IMR-90 (cell line): ENCODE measurements at regions not wholly inside any gene's neighbourhood (a gene's known extent, or its start where the extent isn't known, plus 50 kb on each side); places are given as distances from the start of the nearest gene placed in this dataset.

Experiments used
- ATAC-seq: fragments of 200-7000 bp; cut with Tn5 transposase; 2 replicates; pipeline ENCODE4 v1.9.1; 2020; ENCODE audit warnings: low read depth, mild to moderate bottlenecking, moderate library complexity
- BruUV-seq: library from RNA; stranded (reverse); fragments of 400-500 nt; replicated peaks from 2 replicates; lab custom pipeline; 2021; lab: Mats Ljungman, UMichigan
- CTCF ChIA-PET: fragments of 300-600 bp; formaldehyde crosslinking; extraction: SDS; loops from one replicate; lab custom pipeline; 2021; ENCODE audit warnings: antibody characterized with exemption; lab: Yijun Ruan, JAX
- POLR2A ChIA-PET: fragments of 300-600 bp; sonication (Branson Sonifier 250); formaldehyde crosslinking; loops from one replicate; lab custom pipeline; 2022; ENCODE audit warnings: antibody characterized with exemption; ENCODE audit not compliant: unreplicated experiment; lab: Charles Lee
- DNase-seq: peaks from one replicate; pipeline ENCODE4 v3.0.0; 2013
- H2AFZ ChIP-seq: replicated peaks from 2 replicates; pipeline ENCODE3; 2013; ENCODE audit warnings: low read length, mild to moderate bottlenecking; ENCODE audit not compliant: poor library complexity
- H2AK5ac ChIP-seq: 2 replicates; pipeline ENCODE4 v1.6.1; 2013; ENCODE audit warnings: low read depth, low read length, inconsistent platforms
- H2AK9ac ChIP-seq: replicated peaks from 2 replicates; pipeline ENCODE3; 2013; ENCODE audit warnings: mild to moderate bottlenecking, low read depth, low read length, moderate library complexity; ENCODE audit not compliant: poor library complexity
- H2BK120ac ChIP-seq: 2 replicates; pipeline ENCODE4 v1.6.1; 2013; ENCODE audit warnings: low read depth, low read length, inconsistent platforms
- H2BK15ac ChIP-seq: 3 replicates; pipeline ENCODE4 v1.6.1; 2013; ENCODE audit warnings: low read depth, low read length, inconsistent platforms
- H2BK20ac ChIP-seq: 2 replicates; pipeline ENCODE4 v1.6.1; 2013; ENCODE audit warnings: low read depth, mild to moderate bottlenecking, inconsistent platforms, low read length, moderate library complexity
- H2BK5ac ChIP-seq: 2 replicates; pipeline ENCODE4 v1.6.1; 2013; ENCODE audit warnings: mild to moderate bottlenecking, low read depth, low read length, inconsistent platforms; ENCODE audit not compliant: poor library complexity, severe bottlenecking
- H3K14ac ChIP-seq: replicated peaks from 2 replicates; pipeline ENCODE4 v1.6.1; 2013; ENCODE audit warnings: low read depth, low read length, inconsistent platforms
- H3K18ac ChIP-seq: 2 replicates; pipeline ENCODE4 v1.6.1; 2013; ENCODE audit warnings: low read depth, low read length, control low read depth
- H3K23ac ChIP-seq: 2 replicates; pipeline ENCODE4 v1.6.1; 2013; ENCODE audit warnings: low read depth, low read length, inconsistent platforms
- H3K27ac ChIP-seq: 2 replicates; pipeline ENCODE4 v1.5.1; 2013; ENCODE audit warnings: mild to moderate bottlenecking, control low read depth, low read length; ENCODE audit not compliant: insufficient read depth
- H3K27me3 ChIP-seq: 2 replicates; pipeline ENCODE4 v1.6.1; 2013; ENCODE audit warnings: low read length; ENCODE audit not compliant: control insufficient read depth, insufficient read depth
- H3K36me3 ChIP-seq: 2 replicates; pipeline ENCODE4 v1.6.1; 2013; ENCODE audit warnings: low read length, mixed read lengths; ENCODE audit not compliant: control insufficient read depth, insufficient read depth
- H3K4ac ChIP-seq: 2 replicates; pipeline ENCODE4 v1.6.1; 2013; ENCODE audit warnings: low read depth, low read length, inconsistent platforms
- H3K4me1 ChIP-seq: 2 replicates; pipeline ENCODE4 v1.6.1; 2013; ENCODE audit warnings: low read length, mixed read lengths; ENCODE audit not compliant: control insufficient read depth, insufficient read depth
- H3K4me2 ChIP-seq: 2 replicates; pipeline ENCODE4 v1.6.1; 2013; ENCODE audit warnings: low read depth, mild to moderate bottlenecking, control low read depth, low read length, moderate library complexity
- H3K4me3 ChIP-seq: 2 replicates; pipeline ENCODE4 v1.5.1; 2013; ENCODE audit warnings: low read depth, mild to moderate bottlenecking, control low read depth, low read length, moderate library complexity; ENCODE audit not compliant: insufficient read depth
- H3K56ac ChIP-seq: 2 replicates; pipeline ENCODE4 v1.6.1; 2013; ENCODE audit warnings: low read length, inconsistent platforms; ENCODE audit not compliant: insufficient read depth; ENCODE audit errors: extremely low read depth
- H3K79me1 ChIP-seq, 2 experiments: 2 replicates each; pipeline ENCODE4 v1.6.1; 2013; ENCODE audit warnings: low read length in 2 of 2, inconsistent platforms in 1 of 2, low read depth in 1 of 2
- H3K9ac ChIP-seq: 2 replicates; pipeline ENCODE4 v1.6.1; 2013; ENCODE audit warnings: low read depth, low read length, control low read depth
- H3K9me1 ChIP-seq: 2 replicates; pipeline ENCODE4 v1.6.1; 2013; ENCODE audit warnings: low read length, inconsistent platforms; ENCODE audit not compliant: insufficient read depth
- H3K9me3 ChIP-seq: 2 replicates; pipeline ENCODE4 v1.6.1; 2013; ENCODE audit warnings: low read length; ENCODE audit not compliant: control insufficient read depth, insufficient read depth
- H4K20me1 ChIP-seq: 2 replicates; pipeline ENCODE4 v1.6.1; 2013; ENCODE audit warnings: low read length, inconsistent platforms; ENCODE audit not compliant: insufficient read depth
- H4K5ac ChIP-seq: 2 replicates; pipeline ENCODE4 v1.6.1; 2013; ENCODE audit warnings: mild to moderate bottlenecking, low read depth, low read length, control low read depth
- H4K8ac ChIP-seq, 2 experiments: 2 replicates each; pipeline ENCODE4 v1.6.1; 2013; ENCODE audit warnings: low read depth in 2 of 2, low read length in 2 of 2, control low read depth in 1 of 2, inconsistent platforms in 1 of 2
- H4K91ac ChIP-seq: 2 replicates; pipeline ENCODE4 v1.6.1; 2013; ENCODE audit warnings: low read depth, low read length, inconsistent platforms; ENCODE audit not compliant: insufficient read depth
- BHLHE40 ChIP-seq: fragments of 150-350 bp; IDR thresholded peaks from 2 replicates; pipeline ENCODE4 v1.6.1; 2016; ENCODE audit warnings: mild to moderate bottlenecking, low read depth, low read length
- CEBPB ChIP-seq: IDR thresholded peaks from 2 replicates; pipeline ENCODE4 v1.6.1; 2012; ENCODE audit warnings: low read depth, low read length, improper control_type of control experiment
- CHD1 ChIP-seq: IDR thresholded peaks from 2 replicates; pipeline ENCODE4 v1.6.1; 2012; ENCODE audit warnings: low read depth, low read length, improper control_type of control experiment
- FOS ChIP-seq: fragments of 150-350 bp; IDR thresholded peaks from 2 replicates; pipeline ENCODE4 v1.6.1; 2016; ENCODE audit warnings: low read depth, low read length
- MAFK ChIP-seq: IDR thresholded peaks from 2 replicates; pipeline ENCODE4 v1.6.1; 2012; ENCODE audit warnings: low read depth, low read length, improper control_type of control experiment
- MAZ ChIP-seq: IDR thresholded peaks from 2 replicates; pipeline ENCODE4 v1.6.1; 2012; ENCODE audit warnings: low read depth, mild to moderate bottlenecking, low read length, improper control_type of control experiment, moderate library complexity, borderline replicate concordance
- MXI1 ChIP-seq: IDR thresholded peaks from 2 replicates; pipeline ENCODE4 v1.6.1; 2012; ENCODE audit warnings: low read depth, mild to moderate bottlenecking, low read length, moderate library complexity, borderline replicate concordance
- NFE2L2 ChIP-seq: fragments of 150-350 bp; IDR thresholded peaks from 2 replicates; pipeline ENCODE4 v1.6.1; 2016; ENCODE audit warnings: low read depth, mild to moderate bottlenecking, low read length
- POLR2A ChIP-seq: IDR thresholded peaks from 2 replicates; pipeline ENCODE4 v1.6.1; 2012; ENCODE audit warnings: mild to moderate bottlenecking, low read depth, low read length
- RAD21 ChIP-seq: IDR thresholded peaks from 2 replicates; pipeline ENCODE4 v1.6.1; 2012; ENCODE audit warnings: low read length, improper control_type of control experiment
- RCOR1 ChIP-seq: IDR thresholded peaks from 2 replicates; pipeline ENCODE4 v1.6.1; 2012; ENCODE audit warnings: mild to moderate bottlenecking, low read length, improper control_type of control experiment; ENCODE audit not compliant: insufficient replicate concordance
- RFX5 ChIP-seq: IDR thresholded peaks from 2 replicates; pipeline ENCODE4 v1.8.0; 2012; ENCODE audit warnings: low read depth, mild to moderate bottlenecking, low read length, moderate library complexity
- SMC3 ChIP-seq: fragments of 150-350 bp; IDR thresholded peaks from 2 replicates; pipeline ENCODE4 v1.6.1; 2016; ENCODE audit warnings: low read depth, mild to moderate bottlenecking, antibody characterized with exemption, low read length, moderate library complexity
- WGBS, 2 experiments: methylation state at CpG; one replicate each; pipeline versions ENCODE4 v1.1.5 to v1.1.7; 2013; ENCODE audit warnings: missing lambda C conversion rate in 2 of 2; ENCODE audit not compliant: insufficient read length in 1 of 2; ENCODE audit errors: extremely low coverage in 2 of 2; 5-methylcytosine and 5-hydroxymethylcytosine counted together
- dilution Hi-C: fragments of 300-500 bp; cut with HindIII; formaldehyde crosslinking; loops from one replicate; pipeline ENCODE4 v1.14.3; 2018; ENCODE audit warnings: low sequenced_read_pairs; ENCODE audit not compliant: unreplicated experiment
- in situ Hi-C: fragments of 300-500 bp; cut with MboI; formaldehyde crosslinking; loops from 3 replicates; pipeline ENCODE4 v1.14.3; 2019; ENCODE audit warnings: low sequenced_read_pairs, inconsistent platforms, mixed read lengths
- intact Hi-C: fragments of 100-400 bp; cut with micrococcal nuclease; formaldehyde crosslinking; loops from 2 replicates; pipeline ENCODE4 v1.10.0; 2022
- TF ChIP-seq, protein P1 (sequence below): fragments of 150-350 bp; IDR thresholded peaks from 2 replicates; pipeline ENCODE4 v1.6.1; 2016; ENCODE audit warnings: low read depth, mild to moderate bottlenecking, low read length, moderate library complexity, borderline replicate concordance
- TF ChIP-seq, protein P2 (sequence below): fragments of 150-350 bp; IDR thresholded peaks from 2 replicates; pipeline ENCODE4 v1.6.1; 2017; ENCODE audit warnings: mild to moderate bottlenecking, antibody characterized with exemption, low read length, low read depth
- TF ChIP-seq, protein P3 (sequence below): conservative IDR thresholded peaks from 2 replicates; pipeline ENCODE4 v1.5.1; 2012; ENCODE audit warnings: mild to moderate bottlenecking, low read depth, low read length, improper control_type of control experiment

DNA sequence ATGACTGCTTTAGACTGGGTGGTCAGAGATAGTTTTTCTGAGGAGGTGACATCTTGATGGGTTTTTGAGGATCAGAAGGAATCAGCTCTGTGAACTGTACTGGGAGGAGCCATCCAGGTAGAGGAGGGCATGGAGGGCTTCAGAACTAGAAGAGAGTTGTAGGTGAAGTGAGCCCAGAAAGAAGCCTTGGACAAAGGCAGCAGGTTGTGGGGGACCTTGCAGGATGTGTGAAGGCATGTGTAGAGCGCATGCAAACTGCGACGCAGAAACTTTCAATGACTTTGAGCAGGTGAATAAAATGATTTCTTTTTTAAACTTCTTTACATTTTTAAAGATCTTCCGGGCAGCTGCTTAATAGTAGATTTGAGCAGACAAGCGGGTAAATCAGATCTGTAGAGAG is 83.9 kb upstream of the SIX2 start:
- in situ Hi-C loops = no loop called here
- Histone ChIP-seq H2AK9ac (no peak overlapping the region), H3K14ac (no peak overlapping the region), H3K4me1 (no peaks in the 10 kb centered on the region), H2AK5ac (no peak overlapping the region), H3K18ac (no peak overlapping the region), H3K9me1 (no peaks in the 10 kb centered on the region), H4K20me1 (no peaks in the 10 kb centered on the region), H3K27ac (no peak overlapping the region), H4K5ac (no peak overlapping the region), H3K36me3 (no peaks in the 10 kb centered on the region), H3K23ac (no peak overlapping the region), H3K27me3 (peaks cover 36% of the 10 kb centered on the region), H3K4me3 (no peak overlapping the region), H3K56ac (no peak overlapping the region), H2BK15ac (no peak overlapping the region), H3K4ac (no peak overlapping the region), H3K79me1 (no peaks in the 10 kb centered on the region), H3K9ac (no peak overlapping the region), H2BK5ac (no peak overlapping the region), H3K4me2 (no peak overlapping the region), H3K9me3 (no peaks in the 10 kb centered on the region), H2BK120ac (no peak overlapping the region), H2AFZ (no peak overlapping the region), H2BK20ac (no peak overlapping the region), H4K91ac (no peak overlapping the region), H4K8ac (no peak overlapping the region)
- intact Hi-C loops = loop anchor here (10.0 kb wide), 1 partner anchor 48 kb away; no protein-coding TSS in a partner anchor
- ATAC-seq (no peak), DNase-seq (no peak)
- 57% methylated on average over 1 of the region's 5 CpGs; no CpG with 5 or more reads in 1 of the 2 experiments for WGBS, 2 experiments
- CTCF ChIA-PET = no interaction called here
- dilution Hi-C loops = no loop called here
- BruUV-seq = no TSS peak
- POLR2A ChIA-PET = no interaction called here
- TF ChIP-seq, protein P1, sequence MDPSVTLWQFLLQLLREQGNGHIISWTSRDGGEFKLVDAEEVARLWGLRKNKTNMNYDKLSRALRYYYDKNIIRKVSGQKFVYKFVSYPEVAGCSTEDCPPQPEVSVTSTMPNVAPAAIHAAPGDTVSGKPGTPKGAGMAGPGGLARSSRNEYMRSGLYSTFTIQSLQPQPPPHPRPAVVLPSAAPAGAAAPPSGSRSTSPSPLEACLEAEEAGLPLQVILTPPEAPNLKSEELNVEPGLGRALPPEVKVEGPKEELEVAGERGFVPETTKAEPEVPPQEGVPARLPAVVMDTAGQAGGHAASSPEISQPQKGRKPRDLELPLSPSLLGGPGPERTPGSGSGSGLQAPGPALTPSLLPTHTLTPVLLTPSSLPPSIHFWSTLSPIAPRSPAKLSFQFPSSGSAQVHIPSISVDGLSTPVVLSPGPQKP = no peak
- TF ChIP-seq SMC3 (no peak), RAD21 (no peak), MAZ (no peak), RCOR1 (no peak), FOS (no peak), MAFK (no peak), CEBPB (no peak), POLR2A (no peak), MXI1 (no peak), NFE2L2 (no peak), CHD1 (no peak), RFX5 (no peak), BHLHE40 (no peak)
- TF ChIP-seq, protein P2, sequence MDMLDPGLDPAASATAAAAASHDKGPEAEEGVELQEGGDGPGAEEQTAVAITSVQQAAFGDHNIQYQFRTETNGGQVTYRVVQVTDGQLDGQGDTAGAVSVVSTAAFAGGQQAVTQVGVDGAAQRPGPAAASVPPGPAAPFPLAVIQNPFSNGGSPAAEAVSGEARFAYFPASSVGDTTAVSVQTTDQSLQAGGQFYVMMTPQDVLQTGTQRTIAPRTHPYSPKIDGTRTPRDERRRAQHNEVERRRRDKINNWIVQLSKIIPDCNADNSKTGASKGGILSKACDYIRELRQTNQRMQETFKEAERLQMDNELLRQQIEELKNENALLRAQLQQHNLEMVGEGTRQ = no peak
- TF ChIP-seq, protein P3, sequence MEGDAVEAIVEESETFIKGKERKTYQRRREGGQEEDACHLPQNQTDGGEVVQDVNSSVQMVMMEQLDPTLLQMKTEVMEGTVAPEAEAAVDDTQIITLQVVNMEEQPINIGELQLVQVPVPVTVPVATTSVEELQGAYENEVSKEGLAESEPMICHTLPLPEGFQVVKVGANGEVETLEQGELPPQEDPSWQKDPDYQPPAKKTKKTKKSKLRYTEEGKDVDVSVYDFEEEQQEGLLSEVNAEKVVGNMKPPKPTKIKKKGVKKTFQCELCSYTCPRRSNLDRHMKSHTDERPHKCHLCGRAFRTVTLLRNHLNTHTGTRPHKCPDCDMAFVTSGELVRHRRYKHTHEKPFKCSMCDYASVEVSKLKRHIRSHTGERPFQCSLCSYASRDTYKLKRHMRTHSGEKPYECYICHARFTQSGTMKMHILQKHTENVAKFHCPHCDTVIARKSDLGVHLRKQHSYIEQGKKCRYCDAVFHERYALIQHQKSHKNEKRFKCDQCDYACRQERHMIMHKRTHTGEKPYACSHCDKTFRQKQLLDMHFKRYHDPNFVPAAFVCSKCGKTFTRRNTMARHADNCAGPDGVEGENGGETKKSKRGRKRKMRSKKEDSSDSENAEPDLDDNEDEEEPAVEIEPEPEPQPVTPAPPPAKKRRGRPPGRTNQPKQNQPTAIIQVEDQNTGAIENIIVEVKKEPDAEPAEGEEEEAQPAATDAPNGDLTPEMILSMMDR = no peak
